ENCODE measurements at regions not wholly inside any gene's neighbourhood (a gene's known extent, or its start where the extent isn't known, plus 50 kb on each side); places are given as distances from the start of the nearest gene placed in this dataset.

DNA sequence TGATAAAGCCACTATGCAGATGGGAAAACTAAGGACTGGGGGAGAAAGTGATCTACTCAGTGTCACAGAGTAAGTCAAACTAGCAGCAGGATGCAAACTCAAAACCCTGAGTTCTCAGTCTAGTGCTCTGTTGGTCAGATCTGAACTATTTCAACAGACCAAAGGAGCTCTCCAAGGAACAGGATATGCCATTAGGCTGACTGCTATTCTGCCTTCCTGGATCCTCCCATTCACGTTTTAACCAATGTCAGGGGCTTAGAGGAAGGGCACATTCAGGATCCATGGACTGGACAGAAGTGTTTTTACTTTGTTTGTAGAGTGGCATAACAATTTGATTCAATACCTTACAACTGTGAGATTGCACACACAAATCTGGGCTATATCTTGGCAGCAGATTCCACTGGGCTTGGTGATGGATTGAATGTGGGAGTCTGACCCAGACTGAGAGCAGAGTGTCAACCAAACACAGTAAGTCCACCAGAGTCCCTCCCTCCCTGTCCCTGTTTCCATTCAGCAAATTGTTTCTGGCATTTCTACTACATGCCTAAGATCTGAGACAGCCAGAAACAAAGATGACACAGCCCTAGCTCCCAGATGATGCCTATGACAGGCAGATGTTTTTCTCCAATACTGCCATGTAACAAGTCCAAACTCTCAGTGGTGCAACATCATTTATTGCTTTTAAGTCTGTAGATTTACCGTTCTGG, 337.8 kb upstream of the CDH5 start (continued):
- TF ChIP-seq SUZ12 (IDR thresholded peaks at IDR 0.05; ENCODE audit: low read length): no peak

All from H1 (cell line).